SK-N-SH (cell line): ENCODE measurements at regions not wholly inside any gene's neighbourhood (a gene's known extent, or its start where the extent isn't known, plus 50 kb on each side); places are given as distances from the start of the nearest gene placed in this dataset.

Source experiments
- EP300 ChIP-seq, 2 experiments: IDR thresholded peaks; 2 replicates each; pipeline versions ENCODE4 v1.4.0 to v1.6.1; 2012; ENCODE audit warnings: borderline replicate concordance in 1 of 2, low read depth in 1 of 2, low read length in 1 of 2
- GABPA ChIP-seq: IDR thresholded peaks from 2 replicates; pipeline ENCODE4 v1.4.0; 2012; ENCODE audit warnings: low read depth, mild to moderate bottlenecking
- TEAD4 ChIP-seq: IDR thresholded peaks from 2 replicates; pipeline ENCODE4 v1.4.0; 2012; ENCODE audit warnings: mild to moderate bottlenecking, borderline replicate concordance; ENCODE audit not compliant: insufficient read depth
- TF ChIP-seq, protein P1 (sequence below): fragments of 200-600 bp; sonication (generic); IDR thresholded peaks from 2 replicates; pipeline ENCODE4 v1.6.1; 2017; ENCODE audit warnings: antibody characterized with exemption, mild to moderate bottlenecking, moderate library complexity
- TF ChIP-seq, protein P2 (sequence below): fragments of 150-350 bp; IDR thresholded peaks from 2 replicates; pipeline ENCODE4 v1.6.1; 2017; ENCODE audit warnings: antibody characterized with exemption, low read length, low read depth, borderline replicate concordance

DNA sequence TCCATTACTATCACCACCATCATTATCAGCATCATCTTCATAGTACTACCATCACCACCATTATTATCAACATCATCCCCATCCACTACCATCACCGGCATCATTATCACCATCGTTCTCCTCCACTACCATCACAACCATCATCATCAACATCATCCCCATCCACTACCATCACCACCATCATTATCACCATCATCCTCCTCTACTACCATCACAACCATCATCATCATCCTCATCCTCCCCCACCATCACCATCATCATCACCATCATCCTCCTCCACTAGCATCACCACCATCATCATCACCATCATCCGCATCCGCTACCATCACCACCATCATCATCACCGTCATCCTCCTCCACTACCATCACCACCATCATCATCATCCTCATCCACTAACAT is 639.8 kb upstream of the RBFOX1 start:
- no peak for TF ChIP-seq GABPA
- TF ChIP-seq, protein P1, sequence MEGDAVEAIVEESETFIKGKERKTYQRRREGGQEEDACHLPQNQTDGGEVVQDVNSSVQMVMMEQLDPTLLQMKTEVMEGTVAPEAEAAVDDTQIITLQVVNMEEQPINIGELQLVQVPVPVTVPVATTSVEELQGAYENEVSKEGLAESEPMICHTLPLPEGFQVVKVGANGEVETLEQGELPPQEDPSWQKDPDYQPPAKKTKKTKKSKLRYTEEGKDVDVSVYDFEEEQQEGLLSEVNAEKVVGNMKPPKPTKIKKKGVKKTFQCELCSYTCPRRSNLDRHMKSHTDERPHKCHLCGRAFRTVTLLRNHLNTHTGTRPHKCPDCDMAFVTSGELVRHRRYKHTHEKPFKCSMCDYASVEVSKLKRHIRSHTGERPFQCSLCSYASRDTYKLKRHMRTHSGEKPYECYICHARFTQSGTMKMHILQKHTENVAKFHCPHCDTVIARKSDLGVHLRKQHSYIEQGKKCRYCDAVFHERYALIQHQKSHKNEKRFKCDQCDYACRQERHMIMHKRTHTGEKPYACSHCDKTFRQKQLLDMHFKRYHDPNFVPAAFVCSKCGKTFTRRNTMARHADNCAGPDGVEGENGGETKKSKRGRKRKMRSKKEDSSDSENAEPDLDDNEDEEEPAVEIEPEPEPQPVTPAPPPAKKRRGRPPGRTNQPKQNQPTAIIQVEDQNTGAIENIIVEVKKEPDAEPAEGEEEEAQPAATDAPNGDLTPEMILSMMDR, result no peak
- TF ChIP-seq, protein P2, sequence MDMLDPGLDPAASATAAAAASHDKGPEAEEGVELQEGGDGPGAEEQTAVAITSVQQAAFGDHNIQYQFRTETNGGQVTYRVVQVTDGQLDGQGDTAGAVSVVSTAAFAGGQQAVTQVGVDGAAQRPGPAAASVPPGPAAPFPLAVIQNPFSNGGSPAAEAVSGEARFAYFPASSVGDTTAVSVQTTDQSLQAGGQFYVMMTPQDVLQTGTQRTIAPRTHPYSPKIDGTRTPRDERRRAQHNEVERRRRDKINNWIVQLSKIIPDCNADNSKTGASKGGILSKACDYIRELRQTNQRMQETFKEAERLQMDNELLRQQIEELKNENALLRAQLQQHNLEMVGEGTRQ, result no peak
- TF ChIP-seq EP300 (IDR thresholded peaks at IDR 0.05; ENCODE audit: borderline replicate concordance in 1 of 2, low read depth in 1 of 2, low read length in 1 of 2), result no peak
- no peak for TF ChIP-seq TEAD4
